ENCODE measurements at regions not wholly inside any gene's neighbourhood (a gene's known extent, or its start where the extent isn't known, plus 50 kb on each side); places are given as distances from the start of the nearest gene placed in this dataset.

DNA sequence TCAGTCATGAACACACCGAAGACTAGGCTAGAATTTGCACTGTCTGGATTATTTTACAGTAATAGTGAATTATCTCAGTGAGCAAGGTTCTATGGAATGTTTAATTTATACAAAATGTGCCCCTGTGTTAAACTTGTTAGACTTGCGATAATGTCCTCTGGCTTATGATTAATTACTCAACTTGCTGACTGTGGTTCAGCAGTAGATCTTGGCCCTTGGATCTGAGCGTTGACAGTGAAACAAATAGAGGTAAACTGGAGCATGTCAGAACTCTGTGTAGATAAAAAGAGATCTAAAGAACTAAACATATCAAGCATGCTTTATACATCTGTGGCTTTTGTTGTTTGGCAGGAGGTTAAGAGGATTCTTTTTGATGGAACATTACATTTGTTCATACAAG is 407.6 kb downstream of the DSEL start:
- Histone ChIP-seq H3K4me1 (no peaks in the 10 kb centered on the region), H3K27me3 (ENCODE audit: low read depth) (no peaks in the 10 kb centered on the region)
- in situ Hi-C loops (cut with MboI; ENCODE audit: low sequenced_read_pairs), result loop anchor here (10.0 kb wide), 1 partner anchor 86 kb away; no protein-coding TSS in a partner anchor

GRCh38 chr18:67104700-67105284 is 411.7 kb downstream of the DSEL start:
- in situ Hi-C loops (cut with MboI; ENCODE audit: low sequenced_read_pairs), result loop anchor here (10.0 kb wide), 1 partner anchor 90 kb away; no protein-coding TSS in a partner anchor
- Histone ChIP-seq H3K27me3 (ENCODE audit: low read depth) (no peaks in the 10 kb centered on the region), H3K4me3 (no peak overlapping the region), H3K4me1 (no peaks in the 10 kb centered on the region), H3K9me3 (no peaks in the 10 kb centered on the region), H3K36me3 (replicated peaks) (no peaks in the 10 kb centered on the region)
- DNase-seq (ENCODE audit: low spot score in 2 of 2), result peak; percentile 65 to 80

More for the DNA sequence above, 407.6 kb downstream of the DSEL start:
- Histone ChIP-seq H3K4me3 (no peak overlapping the region), H3K36me3 (replicated peaks) (no peaks in the 10 kb centered on the region), H3K9me3 (no peaks in the 10 kb centered on the region)
- DNase-seq (ENCODE audit: low spot score in 2 of 2), result no peak

GRCh38 chr18:67094123-67094522 is 422.4 kb downstream of the DSEL start:
- H3K4me1 ChIP-seq, result no peaks in the 10 kb centered on the region
- in situ Hi-C loops (cut with MboI; ENCODE audit: low sequenced_read_pairs), result no loop called here
- DNase-seq (ENCODE audit: low spot score in 2 of 2), result no peak
- H3K36me3 ChIP-seq (replicated peaks), result no peaks in the 10 kb centered on the region
- no peak overlapping the region for H3K4me3 ChIP-seq
- no peaks in the 10 kb centered on the region for H3K9me3 ChIP-seq
- no peaks in the 10 kb centered on the region for H3K27me3 ChIP-seq (ENCODE audit: low read depth)

DNA sequence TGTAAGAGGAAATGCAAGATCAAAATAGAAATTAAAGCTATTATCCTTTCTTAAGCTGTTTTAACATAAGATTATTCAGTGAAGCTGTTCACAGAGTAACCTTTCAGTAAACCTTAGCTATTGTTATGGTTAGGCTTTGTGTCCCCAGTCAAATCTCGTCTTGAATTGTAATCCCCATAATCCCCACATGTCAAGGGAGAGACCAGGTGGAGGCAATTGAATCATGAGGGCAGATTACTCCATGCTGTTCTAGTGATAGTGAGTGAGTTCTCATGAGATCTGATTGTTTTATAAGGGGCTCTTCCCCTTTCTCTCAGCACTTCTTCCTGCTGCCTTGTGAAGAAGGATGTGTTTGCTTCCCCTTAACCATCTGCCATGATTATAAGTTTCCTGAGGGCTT is 424.4 kb downstream of the DSEL start:
- Histone ChIP-seq H3K4me3 (no peak overlapping the region), H3K27me3 (ENCODE audit: low read depth) (no peaks in the 10 kb centered on the region), H3K9me3 (no peaks in the 10 kb centered on the region), H3K36me3 (replicated peaks) (no peaks in the 10 kb centered on the region), H3K4me1 (no peaks in the 10 kb centered on the region)
- DNase-seq (ENCODE audit: low spot score in 2 of 2), result peak; percentile 16 to 77
- in situ Hi-C loops (cut with MboI; ENCODE audit: low sequenced_read_pairs), result no loop called here

DNA sequence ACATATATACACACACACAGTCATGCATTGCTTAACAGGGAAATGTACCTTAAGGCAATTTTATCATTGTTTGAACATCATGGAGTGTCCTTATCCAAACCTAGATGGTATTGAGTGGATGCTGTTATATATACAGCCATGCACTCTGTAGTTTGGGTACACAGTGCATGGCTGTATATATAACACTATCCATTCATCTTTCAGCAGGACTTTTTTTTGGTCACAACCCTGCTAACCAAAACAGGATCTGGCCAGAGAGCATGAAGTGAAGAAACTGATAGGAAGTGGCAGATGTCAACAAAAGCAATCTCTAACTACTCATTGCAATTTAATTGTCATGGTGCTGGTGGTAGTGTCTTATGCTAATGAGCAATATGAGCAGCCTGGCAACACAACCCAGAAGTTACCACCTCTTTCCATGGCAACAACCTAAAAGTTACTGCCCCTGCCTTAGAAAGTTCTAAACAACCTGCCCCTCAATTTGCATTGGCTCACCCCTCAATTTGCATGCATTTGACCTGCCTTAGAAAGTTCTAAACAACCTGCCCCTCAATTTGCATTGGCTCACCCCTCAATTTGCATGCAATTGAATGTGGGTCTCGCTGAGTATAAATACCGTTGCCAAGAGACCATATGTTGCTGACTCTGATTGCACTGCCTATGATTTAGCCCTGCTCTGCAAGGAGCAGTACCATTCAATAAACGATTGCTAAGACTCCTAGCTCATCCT is 434.9 kb downstream of the DSEL start:
- DNase-seq (ENCODE audit: low spot score in 2 of 2), result no peak
- in situ Hi-C loops (cut with MboI; ENCODE audit: low sequenced_read_pairs), result no loop called here
- H3K36me3 ChIP-seq (replicated peaks), result no peaks in the 10 kb centered on the region
- peaks cover 2% of the 10 kb centered on the region; the same call in 1 of the 2 replicates for H3K4me1 ChIP-seq
- H3K27me3 ChIP-seq (ENCODE audit: low read depth), result no peaks in the 10 kb centered on the region
- H3K4me3 ChIP-seq, result no peak overlapping the region
- H3K9me3 ChIP-seq, result no peaks in the 10 kb centered on the region

- DNase-seq (ENCODE audit: low spot score in 2 of 2), result no peak
- no peak overlapping the region for H3K4me3 ChIP-seq
- H3K36me3 ChIP-seq (replicated peaks), result no peaks in the 10 kb centered on the region
- in situ Hi-C loops (cut with MboI; ENCODE audit: low sequenced_read_pairs), result no loop called here
- H3K27me3 ChIP-seq (ENCODE audit: low read depth), result no peaks in the 10 kb centered on the region
- H3K9me3 ChIP-seq, result no peaks in the 10 kb centered on the region
- H3K4me1 ChIP-seq, result peaks cover 2% of the 10 kb centered on the region; the same call in 1 of the 2 replicates
These were observed 435.9 kb downstream of the DSEL start for GRCh38 chr18:67080601-67081000.

- DNase-seq (ENCODE audit: low spot score in 2 of 2), result no peak
- Histone ChIP-seq H3K36me3 (replicated peaks) (no peaks in the 10 kb centered on the region), H3K4me3 (no peak overlapping the region), H3K4me1 (peaks cover 2% of the 10 kb centered on the region; the same call in 1 of the 2 replicates), H3K9me3 (no peaks in the 10 kb centered on the region), H3K27me3 (ENCODE audit: low read depth) (no peaks in the 10 kb centered on the region)
- in situ Hi-C loops (cut with MboI; ENCODE audit: low sequenced_read_pairs), result no loop called here
These were observed 442.2 kb downstream of the DSEL start for GRCh38 chr18:67074309-67074708.

GRCh38 chr18:67072791-67073190 is 443.7 kb downstream of the DSEL start:
- no peaks in the 10 kb centered on the region for H3K36me3 ChIP-seq (replicated peaks)
- no peaks in the 10 kb centered on the region for H3K9me3 ChIP-seq
- H3K27me3 ChIP-seq (ENCODE audit: low read depth), result no peaks in the 10 kb centered on the region
- H3K4me3 ChIP-seq, result no peak overlapping the region
- peaks cover 2% of the 10 kb centered on the region; the same call in 1 of the 2 replicates for H3K4me1 ChIP-seq
- in situ Hi-C loops (cut with MboI; ENCODE audit: low sequenced_read_pairs), result no loop called here
- DNase-seq (ENCODE audit: low spot score in 2 of 2), result no peak

- no peaks in the 10 kb centered on the region for H3K4me1 ChIP-seq
- no peaks in the 10 kb centered on the region for H3K36me3 ChIP-seq (replicated peaks)
- no peak for DNase-seq (ENCODE audit: low spot score in 2 of 2)
- in situ Hi-C loops (cut with MboI; ENCODE audit: low sequenced_read_pairs), result no loop called here
- H3K9me3 ChIP-seq, result no peaks in the 10 kb centered on the region
- H3K4me3 ChIP-seq, result no peak overlapping the region
- no peaks in the 10 kb centered on the region for H3K27me3 ChIP-seq (ENCODE audit: low read depth)
These were observed 447.9 kb downstream of the DSEL start for GRCh38 chr18:67068608-67069007.

DNA sequence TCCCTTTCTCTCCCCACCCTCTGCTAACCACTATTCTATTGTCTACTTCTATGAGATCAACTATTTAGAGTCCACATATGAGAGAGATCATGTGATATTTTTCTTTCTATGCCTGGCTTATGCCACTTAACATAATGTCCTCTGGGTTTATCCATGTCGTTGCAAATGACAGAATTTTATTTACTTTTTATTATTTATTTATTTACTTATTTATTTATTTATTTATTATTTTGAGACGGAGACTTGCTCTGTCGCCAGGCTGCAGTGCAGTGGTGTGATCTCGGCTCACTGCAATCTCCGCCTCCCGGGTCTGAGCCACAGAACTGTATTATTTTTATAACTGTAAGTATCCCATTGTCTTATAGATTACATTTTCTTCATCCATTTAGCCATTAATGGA is 443.4 kb upstream of the CDH19 start:
- no peak for DNase-seq (ENCODE audit: low spot score in 2 of 2)
- in situ Hi-C loops (cut with MboI; ENCODE audit: low sequenced_read_pairs), result no loop called here
- Histone ChIP-seq H3K9me3 (no peaks in the 10 kb centered on the region), H3K27me3 (ENCODE audit: low read depth) (no peaks in the 10 kb centered on the region), H3K4me3 (no peak overlapping the region), H3K4me1 (no peaks in the 10 kb centered on the region), H3K36me3 (replicated peaks) (no peaks in the 10 kb centered on the region)

DNA sequence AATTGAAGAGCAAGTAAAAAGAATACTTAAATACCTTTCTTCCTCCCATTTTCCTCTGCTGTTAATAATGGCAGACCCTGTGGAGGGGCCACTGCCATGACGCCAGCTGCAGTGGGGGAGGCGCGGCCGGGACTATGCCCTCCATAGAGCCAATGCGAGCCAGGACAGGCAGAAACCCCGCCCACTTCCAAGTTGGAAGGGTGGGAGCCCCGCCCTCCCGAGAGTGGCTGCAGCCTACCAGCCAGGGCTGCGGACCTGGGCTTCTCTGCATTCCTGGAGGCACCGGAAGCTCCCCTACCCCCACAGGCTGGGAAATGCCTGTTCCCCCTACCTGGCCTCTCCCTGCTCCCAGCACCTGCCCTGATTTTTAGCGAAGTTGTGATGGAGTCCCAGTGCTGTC is 439.4 kb upstream of the CDH19 start:
- H3K27me3 ChIP-seq (ENCODE audit: low read depth), result no peaks in the 10 kb centered on the region
- H3K36me3 ChIP-seq (replicated peaks), result no peaks in the 10 kb centered on the region
- in situ Hi-C loops (cut with MboI; ENCODE audit: low sequenced_read_pairs), result no loop called here
- no peak overlapping the region for H3K4me3 ChIP-seq
- no peaks in the 10 kb centered on the region for H3K9me3 ChIP-seq
- peak in 1 of 2 experiments; percentile 8 for DNase-seq (ENCODE audit: low spot score in 2 of 2)
- H3K4me1 ChIP-seq, result no peaks in the 10 kb centered on the region

- Histone ChIP-seq H3K4me1 (no peaks in the 10 kb centered on the region), H3K36me3 (replicated peaks) (no peaks in the 10 kb centered on the region), H3K4me3 (no peak overlapping the region), H3K9me3 (no peaks in the 10 kb centered on the region), H3K27me3 (ENCODE audit: low read depth) (no peaks in the 10 kb centered on the region)
- no peak for DNase-seq (ENCODE audit: low spot score in 2 of 2)
- in situ Hi-C loops (cut with MboI; ENCODE audit: low sequenced_read_pairs), result no loop called here
These were observed 437.4 kb upstream of the CDH19 start for GRCh38 chr18:67041334-67041733.

GRCh38 chr18:67035026-67035425 is 431.1 kb upstream of the CDH19 start:
- no peaks in the 10 kb centered on the region for H3K36me3 ChIP-seq (replicated peaks)
- in situ Hi-C loops (cut with MboI; ENCODE audit: low sequenced_read_pairs), result no loop called here

DNA sequence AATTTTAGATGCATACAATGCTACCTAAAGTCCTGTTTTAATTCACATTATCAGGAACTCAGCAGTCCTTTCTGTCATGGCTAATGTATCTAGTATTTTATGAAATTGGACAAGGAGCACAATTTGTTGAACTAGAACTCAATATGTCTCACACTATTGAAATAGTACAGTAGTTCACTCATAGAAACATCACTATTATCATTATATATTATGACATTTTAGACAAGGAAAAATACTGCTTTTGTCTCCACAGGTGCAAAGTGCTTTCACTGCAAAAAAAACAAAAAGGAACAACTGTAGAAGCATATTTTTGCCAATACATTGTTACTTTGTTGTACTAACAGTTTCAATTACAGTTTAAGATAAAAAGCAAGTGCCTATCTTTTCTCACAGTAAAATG is 419.2 kb upstream of the CDH19 start:
- DNase-seq (ENCODE audit: low spot score in 2 of 2), result no peak
- Histone ChIP-seq H3K4me1 (no peaks in the 10 kb centered on the region), H3K27me3 (ENCODE audit: low read depth) (no peaks in the 10 kb centered on the region), H3K4me3 (no peak overlapping the region), H3K9me3 (no peaks in the 10 kb centered on the region), H3K36me3 (replicated peaks) (no peaks in the 10 kb centered on the region)
- in situ Hi-C loops (cut with MboI; ENCODE audit: low sequenced_read_pairs), result no loop called here

More at GRCh38 chr18:67035026-67035425, 431.1 kb upstream of the CDH19 start:
- Histone ChIP-seq H3K4me3 (no peak overlapping the region), H3K9me3 (no peaks in the 10 kb centered on the region), H3K27me3 (ENCODE audit: low read depth) (no peaks in the 10 kb centered on the region), H3K4me1 (no peaks in the 10 kb centered on the region)
- no peak for DNase-seq (ENCODE audit: low spot score in 2 of 2)
